ENCODE measurements at regions not wholly inside any gene's neighbourhood (a gene's known extent, or its start where the extent isn't known, plus 50 kb on each side); places are given as distances from the start of the nearest gene placed in this dataset.

DNA sequence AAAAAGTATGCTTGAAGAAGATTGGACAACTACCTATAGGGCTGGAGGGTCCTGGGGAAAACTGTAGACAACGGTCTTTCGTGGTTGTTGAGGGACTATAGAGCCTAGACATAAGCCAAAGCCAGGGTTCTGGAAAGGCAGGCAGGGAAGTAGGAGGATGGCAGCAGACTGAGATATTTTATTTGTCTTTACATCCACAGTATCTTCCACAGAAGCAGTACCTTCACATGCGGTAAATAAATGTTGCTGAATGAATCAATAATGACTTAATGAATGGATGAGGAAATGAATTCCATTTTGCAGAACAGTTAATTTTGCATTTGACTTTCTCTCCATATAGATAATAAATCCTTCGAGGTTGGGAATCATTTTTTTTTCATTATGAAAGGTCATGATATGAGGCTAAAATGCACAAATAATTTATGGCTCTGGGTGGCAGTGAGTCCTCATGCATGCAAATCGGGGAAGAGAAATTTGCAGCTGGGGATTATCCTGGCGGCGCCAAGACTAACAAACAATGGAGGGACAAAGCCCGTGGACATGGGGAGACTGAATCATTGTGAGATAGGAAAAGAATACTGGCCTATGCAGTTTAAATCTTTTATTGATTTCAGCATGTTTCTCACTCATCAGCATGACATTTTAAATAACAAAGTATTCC is 102.0 kb downstream of the ERCC5 start:
- TF ChIP-seq, protein P1, sequence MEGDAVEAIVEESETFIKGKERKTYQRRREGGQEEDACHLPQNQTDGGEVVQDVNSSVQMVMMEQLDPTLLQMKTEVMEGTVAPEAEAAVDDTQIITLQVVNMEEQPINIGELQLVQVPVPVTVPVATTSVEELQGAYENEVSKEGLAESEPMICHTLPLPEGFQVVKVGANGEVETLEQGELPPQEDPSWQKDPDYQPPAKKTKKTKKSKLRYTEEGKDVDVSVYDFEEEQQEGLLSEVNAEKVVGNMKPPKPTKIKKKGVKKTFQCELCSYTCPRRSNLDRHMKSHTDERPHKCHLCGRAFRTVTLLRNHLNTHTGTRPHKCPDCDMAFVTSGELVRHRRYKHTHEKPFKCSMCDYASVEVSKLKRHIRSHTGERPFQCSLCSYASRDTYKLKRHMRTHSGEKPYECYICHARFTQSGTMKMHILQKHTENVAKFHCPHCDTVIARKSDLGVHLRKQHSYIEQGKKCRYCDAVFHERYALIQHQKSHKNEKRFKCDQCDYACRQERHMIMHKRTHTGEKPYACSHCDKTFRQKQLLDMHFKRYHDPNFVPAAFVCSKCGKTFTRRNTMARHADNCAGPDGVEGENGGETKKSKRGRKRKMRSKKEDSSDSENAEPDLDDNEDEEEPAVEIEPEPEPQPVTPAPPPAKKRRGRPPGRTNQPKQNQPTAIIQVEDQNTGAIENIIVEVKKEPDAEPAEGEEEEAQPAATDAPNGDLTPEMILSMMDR (IDR thresholded peaks at IDR 0.05), result no peak
- TF ChIP-seq POLR2A (IDR thresholded peaks at IDR 0.05; ENCODE audit: low read depth) (no peak), POLR2AphosphoS5 (IDR thresholded peaks at IDR 0.05) (no peak), EP300 (IDR thresholded peaks at IDR 0.05) (no peak)
